SK-N-SH (cell line): ENCODE measurements at regions not wholly inside any gene's neighbourhood (a gene's known extent, or its start where the extent isn't known, plus 50 kb on each side); places are given as distances from the start of the nearest gene placed in this dataset.

Experiments used
- CTCF ChIA-PET: fragments of 300-600, 350-600 bp; formaldehyde crosslinking; extraction: SDS; loops from one replicate; lab custom pipeline; 2021; lab: Yijun Ruan, JAX
- POLR2A ChIA-PET: fragments of 350-600 bp; sonication (Branson Sonifier 250); formaldehyde crosslinking; extraction: SDS; loops from one replicate; lab custom pipeline; 2020; ENCODE audit warnings: antibody characterized with exemption, inconsistent platforms; lab: Yijun Ruan, JAX
- DNase-seq: peaks from one replicate; pipeline ENCODE4 v3.0.0; 2012
- H2AFZ ChIP-seq: fragments of 200-600 bp; sonication (generic); 2 replicates; pipeline ENCODE4 v1.8.1; 2016; ENCODE audit warnings: antibody characterized with exemption, mild to moderate bottlenecking, low read depth
- H3F3A ChIP-seq: fragments of 200-600 bp; sonication (generic); replicated peaks from 2 replicates; pipeline ENCODE3; 2016; ENCODE audit warnings: antibody characterized with exemption, mild to moderate bottlenecking; ENCODE audit not compliant: insufficient read depth
- H3K27ac ChIP-seq, 2 experiments: fragments of 200-500 bp in 1 of 2; fragments of 200-600 bp in 1 of 2; sonication (Bioruptor generic) in 1 of 2; sonication (generic), shearing (Covaris generic) in 1 of 2; 2 replicates each; pipeline versions ENCODE4 v1.5.1 to v1.6.1; 2014 to 2016; ENCODE audit warnings: low read depth in 2 of 2, inconsistent platforms in 1 of 2, low read length in 1 of 2, mild to moderate bottlenecking in 1 of 2, mixed read lengths in 1 of 2
- H3K27me3 ChIP-seq: fragments of 200-600 bp; sonication (generic), shearing (Covaris generic); 2 replicates; pipeline ENCODE4 v1.6.1; 2016; ENCODE audit warnings: mixed run types; ENCODE audit not compliant: insufficient read depth
- H3K36me3 ChIP-seq, 2 experiments: fragments of 200-500 bp in 1 of 2; fragments of 200-600 bp in 1 of 2; sonication (Bioruptor generic) in 1 of 2; sonication (generic) in 1 of 2; replicated peaks in 1 of 2; 2 replicates each; pipeline versions ENCODE3 to v1.5.1; 2014 to 2016; ENCODE audit warnings: low read length in 1 of 2, mild to moderate bottlenecking in 1 of 2; ENCODE audit not compliant: insufficient read depth in 2 of 2, control insufficient read depth in 1 of 2
- H3K4me1 ChIP-seq, 2 experiments: fragments of 200-500 bp in 1 of 2; fragments of 200-600 bp in 1 of 2; sonication (Bioruptor generic) in 1 of 2; sonication (generic), shearing (Covaris generic) in 1 of 2; 2 replicates each; pipeline versions ENCODE4 v1.5.1 to v1.6.1; 2014 to 2016; ENCODE audit warnings: low read depth in 1 of 2, low read length in 1 of 2, mixed run types in 1 of 2; ENCODE audit not compliant: insufficient read depth in 2 of 2, control insufficient read depth in 1 of 2
- H3K4me2 ChIP-seq: fragments of 200-600 bp; sonication (generic), shearing (Covaris generic); 2 replicates; pipeline ENCODE4 v1.6.1; 2017; ENCODE audit warnings: mixed run types
- H3K4me3 ChIP-seq, 2 experiments: fragments of 200-500 bp in 1 of 2; fragments of 200-600 bp in 1 of 2; sonication (Bioruptor generic) in 1 of 2; sonication (generic), shearing (Covaris generic) in 1 of 2; 2 replicates each; pipeline versions ENCODE4 v1.5.1 to v1.8.1; 2014 to 2016; ENCODE audit warnings: low read depth in 2 of 2, inconsistent platforms in 1 of 2, low read length in 1 of 2, mild to moderate bottlenecking in 1 of 2, mixed read lengths in 1 of 2, moderate library complexity in 1 of 2
- H3K79me2 ChIP-seq: fragments of 200-600 bp; sonication (generic); 2 replicates; pipeline ENCODE4 v1.8.1; 2017; ENCODE audit warnings: mild to moderate bottlenecking; ENCODE audit not compliant: insufficient read depth
- H3K9ac ChIP-seq: fragments of 200-600 bp; sonication (generic); 2 replicates; pipeline ENCODE4 v1.6.1; 2017; ENCODE audit warnings: mixed run types
- H3K9me2 ChIP-seq: fragments of 200-600 bp; sonication (generic); 2 replicates; pipeline ENCODE4 v1.6.1; 2017; ENCODE audit warnings: mixed run types
- H3K9me3 ChIP-seq: fragments of 200-600 bp; sonication (generic); 2 replicates; pipeline ENCODE4 v1.6.1; 2017; ENCODE audit warnings: mixed run types, mild to moderate bottlenecking, moderate library complexity
- H4K20me1 ChIP-seq: fragments of 200-600 bp; sonication (generic); 2 replicates; pipeline ENCODE4 v1.6.1; 2017; ENCODE audit warnings: mild to moderate bottlenecking, mixed run types; ENCODE audit not compliant: insufficient read depth
- CHD2 ChIP-seq: fragments of 150-350 bp; IDR thresholded peaks from 2 replicates; pipeline ENCODE4 v1.6.1; 2018; ENCODE audit warnings: low read length; ENCODE audit not compliant: partially characterized antibody
- FOSL2 ChIP-seq: IDR thresholded peaks from 2 replicates; pipeline ENCODE4 v1.4.0; 2012; ENCODE audit warnings: low read depth, mild to moderate bottlenecking, moderate library complexity, borderline replicate concordance
- FOXJ3 ChIP-seq: sonication (generic); formaldehyde crosslinking; IDR thresholded peaks from 2 replicates; pipeline ENCODE4 v1.5.1; 2020; ENCODE audit warnings: mild to moderate bottlenecking, missing genetic modification reagents
- FOXM1 ChIP-seq: IDR thresholded peaks from 2 replicates; pipeline ENCODE4 v1.4.0; 2012; ENCODE audit warnings: low read depth, mild to moderate bottlenecking
- GATA2 ChIP-seq: sonication (generic); formaldehyde crosslinking; IDR thresholded peaks from 2 replicates; pipeline ENCODE4 v1.5.0; 2020; ENCODE audit warnings: mild to moderate bottlenecking, missing genetic modification reagents
- MAX ChIP-seq: IDR thresholded peaks from 2 replicates; pipeline ENCODE4 v1.4.0; 2012; ENCODE audit warnings: low read depth
- MEF2A ChIP-seq: IDR thresholded peaks from 2 replicates; pipeline ENCODE4 v1.4.0; 2012; ENCODE audit warnings: low read depth, borderline replicate concordance
- MXI1 ChIP-seq: IDR thresholded peaks from 2 replicates; pipeline ENCODE4 v1.6.1; 2012; ENCODE audit warnings: mild to moderate bottlenecking, low read depth, low read length, improper control_type of control experiment
- PBX3 ChIP-seq: IDR thresholded peaks from 2 replicates; pipeline ENCODE4; 2012
- RAD21 ChIP-seq: IDR thresholded peaks from 2 replicates; pipeline ENCODE4 v1.6.1; 2012; ENCODE audit warnings: mild to moderate bottlenecking, low read length
- RXRA ChIP-seq: IDR thresholded peaks from 2 replicates; pipeline ENCODE4 v1.4.0; 2012; ENCODE audit warnings: low read depth, mild to moderate bottlenecking, borderline replicate concordance
- USF1 ChIP-seq: IDR thresholded peaks from 2 replicates; pipeline ENCODE4 v1.4.0; 2012; ENCODE audit warnings: low read depth, borderline replicate concordance
- YY1 ChIP-seq: IDR thresholded peaks from 2 replicates; pipeline ENCODE4 v1.4.0; 2012; ENCODE audit warnings: low read depth, mild to moderate bottlenecking
- WGBS: methylation state at CpG from one replicate; pipeline ENCODE4 v1.1.6; 2017; ENCODE audit warnings: low lambda C conversion rate; 5-methylcytosine and 5-hydroxymethylcytosine counted together

- H3K4me2 ChIP-seq, result no peak overlapping the region
- no peak overlapping the region for H2AFZ ChIP-seq
- no peak for TF ChIP-seq FOXM1
- no peak for TF ChIP-seq RXRA
- no peak for TF ChIP-seq YY1
- TF ChIP-seq, all 33 proteins: peak for 0
- Histone ChIP-seq H3K79me2 (no peaks in the 10 kb centered on the region), H3F3A (no peaks in the 10 kb centered on the region), H4K20me1 (no peaks in the 10 kb centered on the region), H3K27ac (no peak overlapping the region), H3K4me1 (peaks cover 0 to 2% of the 10 kb centered on the region in 2 experiments; a peak in 2 of 4 replicates), H3K9ac (no peak overlapping the region), H3K9me3 (no peaks in the 10 kb centered on the region), H3K9me2 (no peaks in the 10 kb centered on the region), H3K36me3 (no peaks in the 10 kb centered on the region), H3K27me3 (no peaks in the 10 kb centered on the region), H3K4me3 (no peak overlapping the region)
- POLR2A ChIA-PET, result no interaction called here
- 90% methylated on average over 2 of the region's 2 CpGs for WGBS
- CTCF ChIA-PET, result no interaction called here
- no peak for DNase-seq
Measured at GRCh38 chr18:71433373-71433772, 1110.8 kb downstream of the CBLN2 start.

- Histone ChIP-seq H3K9me2 (no peaks in the 10 kb centered on the region), H2AFZ (no peak overlapping the region), H3K79me2 (no peaks in the 10 kb centered on the region), H3K36me3 (no peaks in the 10 kb centered on the region), H3K27ac (no peak overlapping the region), H3K9ac (no peak overlapping the region), H3K27me3 (no peaks in the 10 kb centered on the region), H4K20me1 (no peaks in the 10 kb centered on the region), H3K4me3 (no peak overlapping the region), H3K9me3 (no peaks in the 10 kb centered on the region), H3K4me2 (no peak overlapping the region), H3K4me1 (peaks cover 0 to 2% of the 10 kb centered on the region in 2 experiments; a peak in 2 of 4 replicates), H3F3A (no peaks in the 10 kb centered on the region)
- no peak for DNase-seq
- TF ChIP-seq MAX (no peak), CHD2 (no peak), RXRA (no peak), FOXJ3 (CRISPR knock-in tag) (no peak), PBX3 (0 out of 2 replicates have a peak, but pooled peaks have one; percentile 23), USF1 (no peak), GATA2 (CRISPR knock-in tag) (no peak)
- ChIA-PET POLR2A (no interaction called here), CTCF (interaction anchor here (1.2 kb wide), 1 partner anchor 10 kb away, joined by 3 read pairs; no protein-coding TSS in a partner anchor)
Measured at GRCh38 chr18:71431689-71432088, 1112.5 kb downstream of the CBLN2 start.

- Histone ChIP-seq H2AFZ (no peak overlapping the region), H3K9me3 (no peaks in the 10 kb centered on the region), H4K20me1 (no peaks in the 10 kb centered on the region), H3F3A (no peaks in the 10 kb centered on the region), H3K36me3 (no peaks in the 10 kb centered on the region), H3K9ac (no peak overlapping the region), H3K27ac (no peak overlapping the region), H3K79me2 (no peaks in the 10 kb centered on the region), H3K4me2 (no peak overlapping the region), H3K4me1 (peaks cover 0 to 2% of the 10 kb centered on the region in 2 experiments; a peak in 2 of 4 replicates), H3K9me2 (no peaks in the 10 kb centered on the region), H3K27me3 (no peaks in the 10 kb centered on the region), H3K4me3 (no peak overlapping the region)
- TF ChIP-seq FOSL2 (no peak), MXI1 (no peak), YY1 (no peak), MEF2A (no peak), GATA2 (CRISPR knock-in tag) (no peak), RXRA (no peak), CHD2 (no peak), RAD21 (no peak)
- WGBS, result 88% methylated on average over 5 of the region's 5 CpGs
- DNase-seq, result no peak
- ChIA-PET POLR2A (no interaction called here), CTCF (interaction anchor here (1.2 kb wide), 1 partner anchor 10 kb away, joined by 3 read pairs; no protein-coding TSS in a partner anchor)
Measured at GRCh38 chr18:71431171-71431570, 1113.0 kb downstream of the CBLN2 start.
